ENCODE measurements at regions not wholly inside any gene's neighbourhood (a gene's known extent, or its start where the extent isn't known, plus 50 kb on each side); places are given as distances from the start of the nearest gene placed in this dataset.
"Not testable (repeated sequence)": the region's sequence is repeated elsewhere in the genome, so short reads cannot be mapped to it uniquely, and the experiment has no call there.

DNA sequence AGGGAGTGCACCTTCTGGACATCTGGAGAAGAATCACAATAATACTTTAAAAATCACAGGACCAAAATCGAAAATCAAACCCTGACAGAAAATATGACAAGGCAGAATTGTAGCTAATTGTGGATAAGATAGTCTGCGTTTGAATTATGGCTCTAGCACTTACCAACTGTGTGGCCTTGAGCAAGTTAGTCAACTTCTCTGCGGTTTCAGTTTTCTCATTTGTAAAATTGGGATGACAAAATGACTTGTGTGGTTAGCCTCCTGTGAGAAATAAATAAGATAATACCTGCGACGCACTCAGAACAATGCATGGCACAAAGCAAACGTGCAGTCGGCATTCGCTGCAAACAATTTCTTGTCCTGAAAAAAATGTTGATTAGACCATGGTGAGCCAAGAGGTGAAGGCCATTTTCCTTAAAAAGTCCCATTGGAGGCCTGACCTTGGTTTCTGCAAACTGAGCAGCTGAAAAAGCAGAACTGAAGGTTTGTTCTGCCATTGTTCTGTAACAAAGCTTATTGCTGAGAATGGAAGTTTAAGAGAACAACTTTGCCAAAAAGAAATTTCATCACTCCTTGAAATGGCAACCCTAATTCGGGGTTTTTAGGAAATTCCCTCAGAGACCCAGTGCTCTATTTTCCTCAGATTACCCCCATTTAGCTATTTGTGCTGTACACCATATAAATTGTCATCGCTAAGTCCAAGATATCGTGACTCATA is 266.3 kb downstream of the ERMARD start:
- no peak for DNase-seq (ENCODE audit: low spot score)

DNA sequence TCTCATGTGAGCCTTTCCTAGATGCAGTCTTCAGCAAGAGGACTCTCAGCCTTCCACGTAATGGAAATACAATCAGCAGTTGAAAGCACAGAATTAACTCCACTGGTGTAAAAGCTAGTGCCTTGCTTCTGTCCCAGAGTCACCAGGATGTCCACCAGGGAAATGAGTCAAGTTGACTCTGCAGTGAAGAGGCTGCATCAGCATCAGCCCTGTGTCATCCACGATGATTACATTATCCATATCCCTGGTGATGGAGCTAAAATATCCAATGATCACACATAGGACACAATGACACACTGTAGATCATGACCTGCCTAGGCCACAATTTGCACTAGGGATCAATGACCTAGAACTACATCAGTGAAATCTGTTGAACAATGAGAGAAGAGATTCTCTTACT is 262.4 kb downstream of the ERMARD start:
- DNase-seq (ENCODE audit: low spot score): no peak

DNA sequence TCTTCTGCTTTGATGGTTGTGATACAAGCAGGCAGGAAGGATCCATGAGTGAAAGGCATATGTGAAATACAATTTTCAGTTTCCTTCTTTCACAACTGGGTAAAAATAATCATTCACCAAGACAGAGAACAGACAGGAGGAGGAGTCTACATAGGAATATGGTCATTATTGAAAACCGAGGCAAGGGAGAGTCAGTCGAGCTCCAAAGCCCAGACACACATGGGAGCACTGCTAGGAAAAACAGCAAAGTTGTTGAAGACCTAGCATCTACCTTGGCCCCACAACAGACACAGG is 260.6 kb downstream of the ERMARD start:
- no peak for DNase-seq (ENCODE audit: low spot score)

DNA sequence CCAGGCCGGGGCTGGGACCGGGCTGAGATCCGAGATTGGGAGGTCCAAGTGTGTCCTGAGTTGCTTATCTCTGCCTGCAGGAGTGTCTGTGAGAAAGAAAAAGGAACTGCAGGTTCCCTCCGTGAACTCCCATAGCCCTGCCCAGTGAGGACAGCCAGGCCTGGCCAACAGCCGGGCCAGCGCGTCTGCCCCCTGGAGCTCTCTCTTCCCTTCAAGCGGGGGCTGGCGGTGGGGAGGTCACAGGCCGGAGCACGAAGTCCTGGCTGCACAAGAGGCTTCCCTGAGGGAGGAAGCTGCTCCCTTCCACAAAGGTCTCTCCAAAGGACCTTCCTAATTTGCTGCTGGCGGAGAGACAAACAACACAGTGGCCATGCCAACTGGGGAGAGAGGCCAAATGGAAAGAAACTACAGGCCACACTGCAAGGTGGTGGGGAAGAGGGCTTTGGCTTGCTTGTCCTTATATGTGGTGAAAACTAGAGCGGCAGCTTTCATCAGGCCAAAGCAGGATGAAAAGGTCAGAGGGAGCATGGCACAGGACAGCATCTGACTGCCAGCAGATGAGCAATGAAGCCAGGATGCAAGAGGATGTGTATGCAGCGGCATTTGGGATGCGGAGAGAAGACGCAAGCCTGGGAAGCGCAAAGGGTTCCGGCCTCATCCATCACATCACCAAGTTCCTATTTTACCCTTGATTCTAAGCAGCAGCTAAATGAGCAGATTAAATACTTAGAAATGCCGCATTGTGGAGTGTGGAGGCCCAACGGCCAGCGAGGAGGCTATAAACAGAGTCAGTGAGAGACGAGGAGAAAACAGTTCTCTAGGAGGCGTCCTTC is 260.0 kb downstream of the ERMARD start:
- DNase-seq (ENCODE audit: low spot score): no peak

DNA sequence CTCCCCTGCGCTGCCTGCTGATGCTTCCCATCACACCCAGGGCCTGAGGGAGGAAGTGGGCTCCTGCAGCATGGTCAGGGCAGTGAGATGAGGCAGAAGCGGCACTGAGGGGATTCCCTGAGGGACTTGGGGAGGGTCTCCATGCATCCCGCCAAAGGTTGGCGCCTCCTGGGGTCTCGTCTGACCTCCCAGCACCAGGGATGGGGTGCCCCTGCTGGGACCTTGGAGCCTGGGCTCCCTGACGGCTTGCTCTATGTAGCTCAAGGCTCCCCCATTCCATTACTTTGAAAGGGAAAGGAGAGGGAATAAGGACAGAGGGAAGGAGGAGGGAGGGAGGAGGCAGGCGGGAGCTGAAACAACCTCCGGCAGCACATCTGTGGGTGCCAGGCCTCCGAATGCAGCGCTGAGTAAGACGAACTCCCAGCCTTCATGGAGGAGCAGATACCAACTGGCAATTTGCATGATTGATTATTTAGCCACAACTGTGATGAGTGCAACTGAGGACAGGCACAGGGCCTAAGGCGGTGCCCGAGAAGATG is 259.3 kb downstream of the ERMARD start:
- DNase-seq (ENCODE audit: low spot score): no peak

DNA sequence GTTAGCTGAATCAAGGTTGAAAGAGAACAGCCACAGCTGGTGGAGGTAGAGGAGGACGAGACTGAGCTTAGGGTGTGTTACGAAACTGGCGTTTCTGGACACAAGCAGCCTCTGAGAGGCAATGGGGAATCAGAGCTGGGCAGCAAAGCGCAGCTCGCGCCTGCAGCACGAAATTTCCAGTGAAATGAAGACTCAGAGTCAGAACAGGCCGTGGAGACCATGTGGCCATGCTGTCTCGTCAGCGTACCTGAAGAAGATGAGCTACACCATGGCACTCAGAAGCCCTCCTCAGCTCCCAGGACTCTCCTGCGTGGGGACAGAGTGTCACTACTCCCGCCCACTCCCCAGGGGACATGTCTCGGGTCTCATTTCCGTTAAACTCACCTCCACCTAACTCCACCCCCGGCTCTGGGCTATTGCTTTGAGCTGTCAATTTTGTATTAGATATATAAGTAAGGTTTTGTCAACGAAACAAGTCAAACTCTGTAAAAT is 256.9 kb downstream of the ERMARD start:
- DNase-seq (ENCODE audit: low spot score): no peak

DNA sequence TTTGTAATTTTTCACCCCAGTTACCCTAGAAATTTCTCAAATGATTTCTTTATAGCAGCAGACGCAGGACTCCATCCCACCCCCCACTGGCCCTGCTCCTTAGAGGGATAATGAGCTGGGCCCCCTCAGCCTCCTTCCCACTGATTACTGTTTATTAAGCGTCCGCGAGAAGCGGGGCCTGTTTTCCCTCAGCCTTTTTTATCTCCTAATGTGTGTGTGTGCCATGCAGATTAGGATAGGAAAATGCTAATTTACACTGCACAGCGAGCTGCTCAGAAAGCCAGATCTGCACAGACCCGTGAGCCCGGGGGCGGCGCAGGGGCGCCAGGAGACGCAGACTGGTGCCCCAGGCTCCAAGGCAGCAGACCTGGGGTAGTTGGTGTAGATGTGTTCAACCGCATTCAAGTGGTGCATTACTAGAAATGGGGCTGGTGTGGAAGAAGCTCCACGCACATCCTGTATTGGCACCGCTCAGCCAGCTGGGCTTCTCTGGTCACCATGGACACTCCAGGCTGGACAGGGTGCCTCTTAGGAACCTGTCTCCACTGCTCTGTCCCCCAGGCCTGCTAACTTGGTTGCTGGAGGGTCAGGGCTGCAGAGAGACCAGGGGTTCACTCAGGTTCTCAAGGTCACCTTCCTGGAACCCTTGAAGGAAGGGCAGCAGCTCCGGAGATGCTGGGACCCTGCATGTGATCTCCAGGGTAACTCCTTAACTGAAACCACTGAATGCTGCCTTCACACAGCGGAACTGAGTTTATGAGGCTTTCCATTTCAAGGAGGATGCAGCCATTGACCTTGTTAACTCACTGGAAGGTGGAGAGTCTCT is 256.3 kb downstream of the ERMARD start:
- DNase-seq (ENCODE audit: low spot score): no peak

DNA sequence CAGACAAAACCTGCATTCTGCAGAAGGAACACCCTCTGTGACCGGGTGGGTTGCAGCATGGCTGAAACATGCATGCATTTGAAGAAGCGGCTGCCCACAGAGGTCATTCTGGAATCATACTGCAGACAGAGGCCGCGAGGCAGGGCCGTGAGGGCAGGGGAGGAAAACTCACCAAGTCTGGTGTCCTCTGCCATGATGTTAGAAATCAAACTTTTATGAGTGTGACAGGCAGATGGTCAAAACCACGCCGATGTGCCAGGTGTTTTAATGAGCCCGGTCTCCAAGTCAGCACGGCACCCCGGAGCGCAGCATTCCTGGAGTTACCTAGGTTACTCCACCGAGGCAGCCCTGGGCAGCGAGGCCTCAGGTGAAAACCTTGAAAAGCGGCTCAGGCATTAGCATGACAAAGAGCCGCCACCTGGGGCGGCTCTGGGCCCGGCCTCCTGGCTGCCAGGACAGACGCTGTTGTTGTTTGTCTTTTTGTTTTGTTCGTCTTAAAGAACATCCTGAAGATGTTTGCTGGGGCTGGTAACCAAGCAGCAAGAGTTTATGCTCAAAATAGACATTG is 255.6 kb downstream of the ERMARD start:
- no peak for DNase-seq (ENCODE audit: low spot score)

DNA sequence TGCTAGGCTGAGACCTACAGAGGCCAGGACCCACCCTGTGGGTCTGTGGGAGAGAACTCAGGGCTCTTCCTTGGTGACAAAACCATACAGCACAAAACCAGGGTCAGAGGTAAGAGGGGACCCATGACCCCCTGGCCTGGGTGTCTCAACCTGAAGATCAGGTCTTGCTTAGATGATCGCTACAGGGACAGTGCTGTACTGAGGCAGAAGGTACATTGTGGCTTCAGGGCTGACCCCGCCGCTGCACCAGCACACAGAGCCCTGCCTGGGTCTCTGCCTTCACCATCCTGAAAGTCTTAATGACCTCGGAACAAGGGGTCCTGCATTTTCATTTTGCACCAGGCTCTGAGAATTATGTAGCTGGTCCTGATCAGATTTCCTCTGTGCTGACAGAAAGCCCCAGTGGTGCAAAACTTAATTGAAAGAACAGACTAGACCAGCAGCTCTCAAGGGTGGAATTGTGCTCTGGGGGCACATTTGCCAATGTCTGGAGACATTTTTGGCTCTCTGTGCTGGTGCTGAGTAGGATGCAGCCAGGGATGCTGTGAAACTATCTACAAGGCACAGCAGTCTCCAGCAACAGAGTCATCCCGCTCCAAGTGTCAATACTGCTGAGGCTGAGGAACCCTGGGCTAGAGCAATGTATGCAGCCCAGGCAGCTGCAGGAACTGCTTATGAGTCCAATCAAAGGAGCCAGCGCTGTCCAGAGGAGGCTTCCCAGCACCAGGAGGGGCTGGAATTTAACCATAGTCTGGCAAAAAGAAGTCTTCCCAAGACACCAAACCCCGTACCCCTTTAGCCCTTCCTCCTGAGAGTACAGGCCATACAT is 254.9 kb downstream of the ERMARD start:
- no peak for DNase-seq (ENCODE audit: low spot score)

DNA sequence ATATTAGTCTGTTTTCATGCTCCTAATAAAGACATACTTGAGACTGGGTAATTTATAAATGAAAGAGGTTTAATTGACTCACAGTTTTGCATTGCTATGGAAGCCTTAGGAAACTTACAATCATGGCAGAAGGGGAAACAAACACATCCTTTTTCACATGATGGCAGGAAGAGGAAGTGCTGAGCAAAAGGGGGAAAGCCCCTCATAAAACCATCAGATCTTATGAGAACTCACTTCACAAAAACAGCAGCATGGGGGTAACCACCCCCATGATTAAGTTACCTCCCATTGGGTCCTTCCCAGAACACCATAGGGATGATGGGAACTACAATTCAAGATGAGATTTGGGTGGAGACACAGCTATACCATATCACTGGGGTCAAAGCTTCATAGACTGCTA is 254.2 kb downstream of the ERMARD start:
- DNase-seq (ENCODE audit: low spot score): no peak

DNA sequence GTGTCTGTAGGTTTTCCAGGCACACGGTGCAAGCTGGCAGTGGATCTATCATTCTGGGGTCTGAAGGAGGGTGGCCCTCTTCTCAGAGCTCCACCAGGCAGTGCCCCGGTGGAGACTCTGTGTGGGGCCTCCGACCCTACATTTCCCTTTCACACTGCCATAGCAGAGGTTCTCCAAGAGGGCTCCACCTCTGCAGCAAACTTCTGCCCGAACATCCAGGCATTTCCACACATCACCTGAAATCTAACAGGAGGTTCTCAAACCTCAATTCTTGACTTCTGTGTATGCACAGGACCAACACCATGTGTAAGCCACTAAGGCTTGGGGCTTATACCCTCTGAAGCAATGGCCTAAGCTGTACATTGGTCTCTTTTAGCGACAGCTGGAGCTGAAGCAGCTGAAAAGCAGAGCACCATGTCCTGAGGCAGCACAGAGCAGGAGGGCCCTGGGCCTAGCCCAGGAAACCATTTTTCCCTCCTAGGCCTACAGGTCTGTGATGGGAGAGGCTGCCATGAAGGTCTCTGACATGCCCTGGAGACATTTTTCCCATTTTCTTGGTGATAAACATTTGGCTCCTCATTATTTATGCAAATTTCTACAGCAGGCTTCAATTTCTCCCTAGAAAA is 253.3 kb downstream of the ERMARD start:
- DNase-seq (ENCODE audit: low spot score): no peak

DNA sequence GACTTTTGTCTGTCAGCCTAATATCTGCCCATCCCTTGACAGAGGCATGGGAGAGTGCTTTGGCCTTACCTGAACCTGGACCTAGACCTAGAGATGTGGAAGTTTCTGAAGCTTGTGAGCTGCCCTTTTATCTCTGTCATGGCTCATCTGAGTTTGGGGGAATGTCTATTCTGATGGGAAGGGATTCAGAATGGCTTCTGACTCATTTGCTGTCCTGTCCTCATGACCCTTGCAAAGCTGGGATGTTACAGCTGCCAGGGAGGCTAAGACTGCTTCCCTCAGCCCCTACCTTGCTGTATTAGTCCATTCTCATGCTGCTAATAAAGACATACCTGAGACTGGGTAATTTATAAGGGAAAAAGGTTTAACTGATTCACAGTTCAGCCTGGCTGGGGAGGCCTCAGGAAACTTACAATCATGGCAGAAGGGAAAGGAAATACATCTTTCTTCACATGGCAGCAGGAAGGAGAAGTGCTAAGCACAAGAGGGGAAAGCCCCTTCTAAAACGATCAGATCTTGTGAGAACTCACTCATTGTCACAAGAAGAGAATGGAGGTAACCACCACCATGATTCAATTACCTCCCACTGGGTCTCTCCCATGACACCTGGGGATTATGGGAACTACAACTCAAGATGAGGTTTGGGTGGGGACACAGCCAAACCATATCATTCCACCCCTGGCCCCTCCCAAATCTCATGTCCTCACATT is 252.2 kb downstream of the ERMARD start:
- DNase-seq (ENCODE audit: low spot score): no peak

DNA sequence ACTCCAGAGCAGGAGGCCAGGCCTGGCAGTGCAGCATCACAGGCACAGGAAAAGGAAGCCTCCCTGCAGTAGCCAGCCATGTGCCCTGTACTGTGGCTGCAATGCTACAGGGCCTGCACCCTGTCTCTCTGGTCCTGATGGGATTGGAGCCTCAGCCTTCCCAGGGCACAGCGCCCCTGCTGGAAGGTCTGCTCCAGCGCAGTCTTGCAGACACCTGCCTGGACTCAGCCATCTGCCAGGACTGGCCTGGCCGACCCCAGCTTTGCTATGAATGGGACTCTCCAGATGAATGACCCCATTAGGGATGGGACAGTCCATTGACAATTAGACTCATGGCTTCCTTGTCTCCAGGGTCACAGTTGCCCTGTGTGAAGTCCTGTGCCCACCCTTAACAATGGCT is 251.6 kb downstream of the ERMARD start:
- DNase-seq (ENCODE audit: low spot score): no peak

DNA sequence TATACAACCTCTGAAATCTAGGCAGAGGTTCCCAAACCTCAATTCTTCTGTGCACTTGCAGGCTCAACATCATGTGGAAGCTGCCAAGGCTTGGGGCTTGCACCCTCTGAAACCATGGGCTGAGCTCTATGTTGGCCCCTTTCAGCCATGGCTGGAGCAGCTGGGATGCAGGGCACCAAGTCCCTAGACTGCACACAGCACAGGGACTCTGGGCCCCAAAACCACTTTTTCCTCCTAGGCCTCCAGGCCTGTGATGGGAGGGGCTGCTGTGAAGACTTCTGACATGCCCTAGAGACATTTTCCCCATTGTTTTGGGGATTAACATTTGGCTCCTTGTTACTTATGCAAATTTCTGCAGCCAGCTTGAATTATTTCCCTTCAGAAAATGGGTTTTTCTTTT is 250.4 kb downstream of the ERMARD start:
- not testable (repeated sequence) for DNase-seq (ENCODE audit: low spot score)

DNA sequence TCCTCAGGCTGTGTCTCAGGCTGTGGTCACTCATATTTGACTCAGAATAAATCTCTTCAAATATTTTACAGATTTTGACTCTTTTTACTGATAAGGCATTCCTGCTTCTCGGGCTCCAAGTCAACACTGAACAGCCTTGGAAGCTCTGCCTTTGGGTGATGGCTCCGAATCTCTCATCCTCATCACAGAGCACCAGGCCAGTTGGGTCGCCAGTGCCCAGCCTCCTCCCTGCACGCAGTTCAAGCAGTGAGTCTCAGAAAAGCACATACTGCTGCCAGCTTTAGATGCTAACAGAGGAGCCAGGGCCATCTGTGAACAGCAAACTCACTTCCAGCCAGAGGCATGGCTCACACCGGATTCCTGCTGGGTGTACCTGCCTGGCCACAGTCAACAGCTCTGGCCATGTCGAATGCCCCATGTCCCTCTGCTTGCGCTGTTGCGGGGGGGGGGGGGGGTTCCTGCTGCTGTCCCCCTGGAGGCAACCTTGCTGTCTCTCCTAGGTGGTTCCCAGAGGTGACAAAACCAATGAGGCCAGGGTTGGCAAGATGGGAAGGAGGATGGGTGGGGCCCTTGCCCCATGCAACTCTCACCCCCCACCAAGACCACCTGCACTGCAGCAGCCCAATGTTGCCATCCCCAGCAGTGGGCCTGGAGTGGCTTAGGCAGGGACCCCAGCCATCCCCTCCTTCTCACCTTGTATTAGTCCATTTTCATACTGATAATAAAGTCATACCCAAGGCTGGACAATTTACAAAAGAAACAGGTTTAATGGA is 248.8 kb downstream of the ERMARD start:
- no peak for DNase-seq (ENCODE audit: low spot score)

DNA sequence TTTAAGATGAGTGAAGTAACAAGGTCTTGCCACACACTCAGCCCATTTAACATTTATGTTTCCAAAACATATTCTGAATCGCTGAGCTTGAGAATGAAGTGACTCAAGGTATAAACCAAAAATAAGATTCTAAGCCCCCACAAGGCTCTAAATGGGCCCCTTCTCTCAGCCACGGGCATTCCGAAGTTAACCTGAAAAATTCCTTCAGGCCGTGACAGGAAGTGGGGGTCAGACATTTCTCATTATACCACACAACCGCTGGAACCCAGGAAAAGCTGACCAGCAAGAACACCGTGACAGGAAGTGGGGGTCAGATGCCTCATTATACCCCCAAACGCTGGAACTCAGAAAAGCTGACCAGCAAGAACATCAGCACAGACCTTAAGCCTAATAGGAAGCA is 247.9 kb downstream of the ERMARD start:
- no peak for DNase-seq (ENCODE audit: low spot score)

DNA sequence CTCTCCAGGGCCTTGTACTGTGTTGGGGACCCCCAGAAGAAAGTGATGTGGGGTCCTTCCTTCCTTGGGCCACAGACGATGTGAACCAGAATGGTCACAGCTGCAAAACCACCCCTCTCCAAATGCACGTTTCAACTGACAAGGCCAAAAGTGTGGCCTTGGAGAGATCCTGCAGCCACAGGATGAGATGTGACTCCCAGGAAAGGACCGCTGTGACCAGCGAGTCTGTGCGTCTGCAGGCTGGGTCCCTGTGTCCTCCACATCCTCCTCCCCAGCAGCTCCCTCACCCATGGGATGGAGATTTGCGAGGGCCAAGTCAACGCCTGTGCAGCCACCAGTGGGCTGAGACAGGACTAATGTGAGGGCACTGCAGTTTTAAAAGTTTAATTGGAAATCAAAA is 247.0 kb downstream of the ERMARD start:
- no peak for DNase-seq (ENCODE audit: low spot score)

DNA sequence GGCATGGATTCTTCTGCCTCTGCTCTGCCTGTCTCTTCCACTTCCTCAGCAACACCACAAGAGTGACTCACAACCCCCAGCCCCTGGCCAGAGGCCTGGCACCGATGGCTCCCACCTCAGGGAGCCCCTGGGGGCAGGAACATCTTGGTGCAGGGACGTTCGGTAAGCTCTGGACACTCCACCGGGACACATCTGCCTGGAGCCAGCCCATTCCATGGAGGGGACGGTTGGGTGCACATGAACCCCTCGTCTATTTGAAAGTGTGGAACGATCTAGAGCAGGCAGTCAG is 246.5 kb downstream of the ERMARD start:
- DNase-seq (ENCODE audit: low spot score): no peak

DNA sequence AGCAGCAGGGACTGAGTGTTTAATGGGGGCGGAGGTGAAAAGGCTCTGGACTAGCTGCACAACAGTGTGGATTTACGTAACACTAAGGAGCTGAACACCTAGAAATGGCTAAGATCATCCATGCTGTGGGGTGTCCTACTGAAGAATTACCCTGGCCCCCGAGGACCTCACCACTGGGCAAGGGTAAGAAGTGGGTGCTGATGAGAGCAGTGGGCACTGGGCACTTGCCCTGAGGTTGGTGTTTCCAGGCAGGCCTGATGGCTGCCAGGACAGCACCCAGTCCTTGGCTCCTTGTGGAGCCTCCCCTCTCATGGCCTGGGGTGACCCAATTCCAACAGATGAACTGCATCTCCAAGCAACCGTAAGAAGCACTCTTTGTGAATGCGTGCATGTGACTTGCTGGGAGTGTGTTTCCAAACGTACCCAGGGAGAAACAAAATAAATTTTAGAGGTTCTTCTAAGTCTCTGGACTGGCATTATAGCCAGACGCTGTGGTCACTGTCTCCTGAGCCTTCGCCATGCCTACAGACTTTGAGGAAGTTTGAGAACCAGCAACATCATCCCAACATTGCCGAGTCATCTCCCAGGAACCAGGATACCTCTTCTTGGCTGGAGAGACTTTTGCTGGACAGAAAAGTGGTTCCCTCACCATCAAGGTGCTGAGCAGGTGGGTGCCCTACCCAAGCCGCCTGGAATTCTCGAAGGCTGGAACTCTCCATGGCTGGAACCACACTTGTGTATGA is 245.9 kb downstream of the ERMARD start:
- no peak for DNase-seq (ENCODE audit: low spot score)
